Neuron (in vitro differentiated cells): ENCODE measurements at regions not wholly inside any gene's neighbourhood (a gene's known extent, or its start where the extent isn't known, plus 50 kb on each side); places are given as distances from the start of the nearest gene placed in this dataset.

Source experiments
- H2AFZ ChIP-seq: one replicate; pipeline ENCODE4 v1.6.1; 2013; ENCODE audit warnings: low read depth, mild to moderate bottlenecking, inconsistent platforms, low read length, moderate library complexity
- H3K27me3 ChIP-seq: one replicate; pipeline ENCODE4 v1.6.1; 2013; ENCODE audit warnings: low read length; ENCODE audit not compliant: insufficient read depth
- H3K36me3 ChIP-seq: one replicate; pipeline ENCODE4 v1.6.1; 2013; ENCODE audit warnings: low read length; ENCODE audit not compliant: insufficient read depth
- H3K4me1 ChIP-seq: one replicate; pipeline ENCODE4 v1.6.1; 2013; ENCODE audit warnings: low read length; ENCODE audit not compliant: insufficient read depth
- H3K4me3 ChIP-seq: 2 replicates; pipeline ENCODE4 v1.5.1; 2013; ENCODE audit warnings: mild to moderate bottlenecking, low read length, moderate library complexity
- H3K9me3 ChIP-seq: one replicate; pipeline ENCODE4 v1.6.1; 2013; ENCODE audit warnings: low read length

DNA sequence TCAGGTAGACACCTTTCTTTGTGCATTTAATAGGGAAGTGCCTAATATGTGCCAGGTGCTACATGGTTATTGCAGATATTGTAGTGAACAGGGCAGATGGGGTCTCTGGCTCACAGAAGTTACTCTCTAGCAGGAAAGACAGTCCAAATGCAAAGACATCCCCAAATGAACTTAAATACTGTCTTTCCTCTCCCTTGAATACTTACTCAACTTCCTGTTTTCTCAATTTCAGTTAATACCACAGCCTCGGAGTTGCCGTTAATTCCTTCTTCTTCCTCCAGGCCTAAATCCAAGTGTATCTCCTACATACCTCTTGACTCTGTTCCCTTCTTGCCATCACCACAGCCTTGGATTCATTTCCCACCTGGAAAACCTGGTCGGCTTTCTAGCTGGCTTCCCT, 134.3 kb upstream of the SESN3 start:
- H3K4me3 ChIP-seq: no peak overlapping the region
- H3K4me1 ChIP-seq: peaks cover 10% of the 10 kb centered on the region
- H2AFZ ChIP-seq: no peak overlapping the region
- H3K27me3 ChIP-seq: no peaks in the 10 kb centered on the region
- H3K9me3 ChIP-seq: no peaks in the 10 kb centered on the region
- H3K36me3 ChIP-seq: no peaks in the 10 kb centered on the region

DNA sequence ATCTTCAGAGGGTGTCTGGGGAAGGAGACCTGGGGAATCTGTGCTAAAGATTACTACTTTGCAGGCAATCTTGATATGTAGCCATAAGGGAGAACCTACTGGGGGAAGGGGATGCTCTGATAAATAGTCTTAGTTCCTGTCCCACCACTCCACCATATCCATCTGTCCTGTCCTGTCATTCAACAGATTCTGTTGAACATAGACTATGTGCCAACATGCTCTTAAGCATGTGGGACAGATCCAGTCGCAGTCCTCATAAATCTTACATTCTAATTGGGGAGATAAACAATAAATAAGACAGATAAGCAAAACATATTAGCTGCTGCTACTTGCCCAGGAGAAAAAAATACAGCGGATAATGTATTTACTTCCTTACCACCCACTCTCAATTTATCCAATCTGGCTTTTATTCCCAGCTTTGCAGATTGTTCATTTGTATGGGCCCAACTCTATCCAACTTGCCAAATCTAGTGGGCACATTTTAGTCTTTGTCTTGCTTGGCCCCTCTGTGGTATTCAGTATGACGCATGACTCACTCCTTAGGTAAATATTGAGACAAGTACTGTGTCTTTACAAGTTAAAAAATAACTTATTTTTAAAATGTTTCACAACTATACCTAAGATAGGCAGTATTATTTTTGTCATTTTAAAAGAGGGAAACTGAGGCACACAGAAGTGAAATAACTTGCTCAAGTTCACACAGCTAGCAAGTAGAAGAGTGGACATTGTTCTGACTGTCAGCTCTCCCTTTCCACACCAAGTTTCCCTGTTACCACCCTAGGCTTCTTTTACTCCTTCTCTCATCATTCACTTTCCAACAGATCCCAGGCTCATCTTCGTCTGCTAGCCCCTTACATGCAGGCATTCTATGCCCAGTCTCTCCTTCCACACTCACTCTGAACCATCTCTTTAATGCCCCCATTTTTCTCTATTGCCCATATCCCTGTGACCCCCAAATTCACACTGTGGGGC, 133.6 kb upstream of the SESN3 start:
- Histone ChIP-seq H3K36me3 (no peaks in the 10 kb centered on the region), H3K4me3 (no peak overlapping the region), H3K9me3 (no peaks in the 10 kb centered on the region), H2AFZ (no peak overlapping the region), H3K4me1 (peaks cover 10% of the 10 kb centered on the region), H3K27me3 (no peaks in the 10 kb centered on the region)

DNA sequence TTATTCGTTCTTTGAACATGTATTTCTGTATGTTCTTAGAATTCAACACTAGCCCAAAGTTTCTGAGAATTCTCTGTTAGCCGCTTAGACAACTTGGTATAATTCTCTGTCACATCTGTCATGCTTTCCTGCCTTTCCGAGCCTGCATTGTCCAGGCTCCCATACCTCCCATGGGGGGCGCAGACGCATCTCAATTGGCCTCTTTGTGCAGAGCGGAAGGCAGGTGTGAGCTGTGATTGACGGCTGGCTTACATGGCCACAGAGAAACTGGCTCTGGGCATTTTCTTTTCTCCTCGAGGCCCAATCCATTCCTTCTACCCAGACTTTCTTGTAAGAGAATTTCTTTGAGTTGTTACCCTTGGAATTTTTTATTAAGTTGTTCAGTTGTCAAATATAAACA, 132.7 kb upstream of the SESN3 start:
- no peaks in the 10 kb centered on the region for H3K9me3 ChIP-seq
- no peaks in the 10 kb centered on the region for H3K27me3 ChIP-seq
- H3K4me1 ChIP-seq: peaks cover 10% of the 10 kb centered on the region
- H2AFZ ChIP-seq: no peak overlapping the region
- H3K4me3 ChIP-seq: no peak overlapping the region
- H3K36me3 ChIP-seq: no peaks in the 10 kb centered on the region

DNA sequence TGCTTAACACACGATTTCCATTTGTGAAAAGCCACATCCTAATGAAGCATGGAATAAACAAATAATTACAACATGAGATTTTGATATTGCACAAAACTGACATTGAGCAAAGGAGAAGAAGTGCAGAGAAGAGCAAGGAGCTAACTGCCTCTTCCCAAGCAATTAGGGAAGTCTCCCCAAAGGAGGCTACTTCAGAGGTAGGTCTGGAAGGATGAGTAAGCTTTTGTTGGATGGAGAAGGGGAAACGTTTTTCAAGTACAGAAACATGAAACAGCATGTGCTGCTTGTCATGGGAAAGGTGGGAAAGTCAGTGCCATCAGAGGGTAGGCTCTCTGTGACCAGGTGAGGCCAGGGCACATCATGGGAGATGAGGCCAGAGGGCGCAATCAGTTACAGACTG, 132.2 kb upstream of the SESN3 start:
- Histone ChIP-seq H3K4me3 (no peak overlapping the region), H3K27me3 (no peaks in the 10 kb centered on the region), H3K4me1 (peaks cover 10% of the 10 kb centered on the region), H2AFZ (no peak overlapping the region), H3K9me3 (no peaks in the 10 kb centered on the region), H3K36me3 (no peaks in the 10 kb centered on the region)

DNA sequence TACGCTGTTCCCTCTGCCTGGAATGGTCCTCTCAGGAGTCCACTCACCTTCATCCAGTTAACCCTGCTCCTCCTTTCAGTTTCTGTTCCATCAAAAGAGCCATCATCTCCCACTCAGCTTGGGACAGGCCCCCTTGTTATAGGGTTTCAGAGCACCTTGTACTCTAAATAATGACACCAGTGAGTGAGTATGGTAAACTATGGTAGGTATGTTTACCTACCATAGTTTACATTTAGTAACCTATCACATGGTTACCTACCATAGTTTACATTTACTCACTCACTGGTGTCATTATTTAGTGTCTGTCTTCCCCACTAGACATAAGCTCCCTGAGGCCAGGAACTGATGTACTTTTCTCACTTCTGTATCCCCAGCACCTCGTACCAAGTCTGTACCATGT, 130.2 kb upstream of the SESN3 start:
- H3K27me3 ChIP-seq: no peaks in the 10 kb centered on the region
- peaks cover 10% of the 10 kb centered on the region for H3K4me1 ChIP-seq
- no peak overlapping the region for H3K4me3 ChIP-seq

DNA sequence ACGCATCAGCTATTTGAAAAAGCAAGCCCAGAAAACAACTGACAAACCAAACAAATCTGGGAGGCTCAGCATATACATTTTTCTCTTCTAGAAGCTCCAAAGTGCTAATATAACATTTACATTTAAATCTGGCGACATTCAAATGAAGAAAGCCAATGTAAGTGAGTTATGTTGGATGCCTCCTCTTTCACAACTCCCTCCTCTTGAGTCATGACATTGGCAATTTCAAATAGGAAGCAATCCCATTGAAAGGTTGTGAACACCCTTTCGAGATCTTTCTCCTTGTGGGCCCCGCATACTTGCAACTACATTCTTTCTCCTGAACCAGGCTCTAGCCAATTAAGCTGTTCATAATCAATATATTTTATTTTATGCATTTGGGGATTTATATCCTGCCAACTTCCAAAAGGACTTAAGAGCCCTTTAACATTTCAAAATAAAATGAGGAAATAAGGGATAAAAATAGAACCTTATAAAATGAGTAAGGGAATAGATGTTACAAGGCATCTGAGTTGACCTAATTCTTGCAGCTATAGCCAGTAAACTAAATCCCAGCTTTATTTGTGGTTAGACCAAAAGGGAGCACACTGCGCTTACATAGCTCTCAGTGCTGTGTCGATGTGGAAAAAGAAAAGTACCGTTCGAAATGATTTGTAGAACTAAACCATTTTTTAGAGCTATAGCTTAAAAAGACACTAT, 129.5 kb upstream of the SESN3 start:
- no peaks in the 10 kb centered on the region for H3K27me3 ChIP-seq
- no peaks in the 10 kb centered on the region for H3K36me3 ChIP-seq
- no peak overlapping the region for H3K4me3 ChIP-seq

More for the DNA sequence above, 130.2 kb upstream of the SESN3 start:
- Histone ChIP-seq H3K36me3 (no peaks in the 10 kb centered on the region), H2AFZ (no peak overlapping the region), H3K9me3 (no peaks in the 10 kb centered on the region)

DNA sequence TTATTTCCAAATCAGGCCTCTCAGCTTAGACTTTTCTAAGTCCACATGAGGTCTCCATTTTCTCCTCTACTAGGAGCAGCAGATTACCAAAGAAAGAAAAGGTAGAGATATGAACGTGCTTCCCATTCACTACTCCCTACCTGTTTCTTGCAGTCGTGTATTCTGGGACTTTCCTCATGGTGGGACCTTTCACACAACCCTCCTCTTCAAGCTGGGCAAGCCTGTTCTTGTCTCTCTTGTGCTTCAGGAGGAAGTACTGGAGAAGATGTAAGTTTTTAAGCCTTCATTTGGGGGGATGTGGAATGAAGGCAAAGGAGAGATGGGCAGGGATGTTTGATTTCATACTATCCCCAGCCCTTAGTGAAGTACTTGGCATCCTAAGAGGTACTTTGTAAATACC, 128.8 kb upstream of the SESN3 start:
- H3K36me3 ChIP-seq: no peaks in the 10 kb centered on the region
- H3K4me3 ChIP-seq: no peak overlapping the region
- H3K9me3 ChIP-seq: no peaks in the 10 kb centered on the region
- peaks cover 10% of the 10 kb centered on the region for H3K4me1 ChIP-seq
- no peaks in the 10 kb centered on the region for H3K27me3 ChIP-seq
- no peak overlapping the region for H2AFZ ChIP-seq

More for the DNA sequence above, 129.5 kb upstream of the SESN3 start:
- Histone ChIP-seq H3K9me3 (no peaks in the 10 kb centered on the region), H3K4me1 (peaks cover 10% of the 10 kb centered on the region), H2AFZ (no peak overlapping the region)

DNA sequence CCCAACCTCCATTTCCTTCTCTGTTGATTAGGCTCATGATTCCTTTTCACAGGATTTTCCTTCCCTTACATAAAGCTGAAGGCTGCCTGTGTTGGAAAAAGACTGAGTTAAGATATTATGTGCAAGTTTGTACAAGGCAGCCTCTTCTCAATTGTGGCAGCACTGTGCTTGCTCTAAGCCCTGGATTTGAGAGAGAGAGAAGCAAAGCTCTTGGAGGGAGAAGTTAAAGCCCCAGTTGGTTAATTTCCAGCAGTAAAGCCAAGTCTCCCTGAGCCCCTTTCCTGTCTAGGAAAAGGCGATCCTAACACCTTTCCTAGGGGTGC, 128.3 kb upstream of the SESN3 start:
- H3K27me3 ChIP-seq: no peaks in the 10 kb centered on the region
- no peaks in the 10 kb centered on the region for H3K9me3 ChIP-seq
- H3K36me3 ChIP-seq: no peaks in the 10 kb centered on the region
- no peak overlapping the region for H3K4me3 ChIP-seq
- no peak overlapping the region for H2AFZ ChIP-seq
- peaks cover 10% of the 10 kb centered on the region for H3K4me1 ChIP-seq

DNA sequence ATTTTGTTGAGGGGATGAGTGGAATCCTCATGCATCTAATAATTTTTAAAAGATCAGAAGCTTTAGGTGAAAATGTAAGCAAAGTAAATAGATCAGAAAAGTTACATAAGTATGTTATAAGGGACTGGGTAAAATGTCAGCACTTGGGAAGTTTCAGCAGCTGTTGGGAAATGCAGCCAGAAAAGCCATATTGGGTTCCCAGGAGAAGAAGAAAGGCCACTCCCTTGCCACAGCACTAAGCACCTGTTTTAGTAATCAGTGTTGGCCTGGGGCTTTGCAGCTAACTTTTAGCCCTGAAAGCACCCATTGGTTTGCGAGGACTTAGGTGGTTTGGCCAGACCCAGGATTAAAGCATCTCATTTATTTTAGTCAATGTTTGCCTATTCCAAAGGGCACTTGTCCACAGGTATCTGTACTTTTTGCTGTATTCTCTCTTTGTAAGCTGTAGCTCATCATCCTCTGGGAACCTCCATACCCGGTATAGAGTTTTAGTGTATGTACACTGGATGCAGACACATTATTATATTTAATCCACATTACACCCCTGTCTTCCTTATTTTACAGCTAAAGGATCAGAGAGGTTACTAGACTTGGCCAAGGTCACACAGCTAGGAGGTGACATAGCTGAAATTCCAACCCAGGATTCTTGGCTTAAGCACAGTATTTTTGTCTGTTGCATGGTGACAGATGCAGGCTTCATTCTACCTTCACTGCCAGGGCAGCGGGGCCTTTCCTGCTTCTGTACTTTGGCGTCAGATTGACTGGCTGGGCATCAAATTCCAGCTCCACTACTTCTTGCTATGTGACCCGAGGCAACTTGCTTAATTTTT, 127.7 kb upstream of the SESN3 start:
- Histone ChIP-seq H3K4me3 (no peak overlapping the region), H3K9me3 (no peaks in the 10 kb centered on the region), H2AFZ (no peak overlapping the region), H3K27me3 (no peaks in the 10 kb centered on the region), H3K4me1 (peaks cover 6% of the 10 kb centered on the region), H3K36me3 (no peaks in the 10 kb centered on the region)

DNA sequence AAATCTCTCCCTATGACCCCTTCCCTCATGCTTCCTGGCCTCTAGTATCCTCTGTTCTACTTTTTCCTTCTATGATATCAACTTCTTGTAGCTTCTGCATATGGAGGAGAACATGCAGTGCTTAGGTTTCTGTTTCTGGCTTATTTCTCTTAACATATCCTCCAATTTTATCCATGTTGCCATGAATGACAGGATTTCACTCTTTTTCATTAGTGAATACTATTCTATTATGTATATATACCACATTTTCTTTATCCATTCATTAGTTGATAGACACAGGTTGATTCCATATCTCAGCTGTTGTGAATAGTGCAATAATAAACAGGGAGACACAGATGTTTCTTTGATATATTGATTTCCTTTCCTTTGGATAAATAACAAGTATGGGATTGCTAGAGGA, 123.3 kb upstream of the SESN3 start:
- Histone ChIP-seq H3K27me3 (no peaks in the 10 kb centered on the region), H3K9me3 (no peaks in the 10 kb centered on the region), H3K4me1 (no peaks in the 10 kb centered on the region), H2AFZ (no peak overlapping the region), H3K4me3 (no peak overlapping the region), H3K36me3 (no peaks in the 10 kb centered on the region)

DNA sequence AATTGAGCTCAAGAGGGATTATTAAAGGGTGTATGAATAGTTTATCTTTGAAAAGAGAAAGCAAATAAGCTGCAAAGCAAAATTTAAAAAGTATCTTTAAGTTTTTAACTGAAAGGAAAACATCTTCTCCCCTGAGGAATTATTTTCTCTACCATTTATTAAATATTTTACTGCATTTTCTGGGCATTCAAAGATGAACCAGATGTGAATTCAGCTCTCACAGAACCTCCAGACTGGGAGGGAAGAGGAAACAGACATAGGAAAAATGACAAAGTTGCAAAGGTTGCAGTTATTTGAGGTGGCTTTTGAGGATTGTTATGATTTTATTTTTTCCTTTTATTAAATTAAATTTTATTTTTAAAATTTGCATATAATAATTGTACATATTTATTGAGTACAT, 122.7 kb upstream of the SESN3 start:
- Histone ChIP-seq H3K27me3 (no peaks in the 10 kb centered on the region), H2AFZ (no peak overlapping the region), H3K36me3 (no peaks in the 10 kb centered on the region), H3K4me1 (no peaks in the 10 kb centered on the region), H3K4me3 (no peak overlapping the region), H3K9me3 (no peaks in the 10 kb centered on the region)

DNA sequence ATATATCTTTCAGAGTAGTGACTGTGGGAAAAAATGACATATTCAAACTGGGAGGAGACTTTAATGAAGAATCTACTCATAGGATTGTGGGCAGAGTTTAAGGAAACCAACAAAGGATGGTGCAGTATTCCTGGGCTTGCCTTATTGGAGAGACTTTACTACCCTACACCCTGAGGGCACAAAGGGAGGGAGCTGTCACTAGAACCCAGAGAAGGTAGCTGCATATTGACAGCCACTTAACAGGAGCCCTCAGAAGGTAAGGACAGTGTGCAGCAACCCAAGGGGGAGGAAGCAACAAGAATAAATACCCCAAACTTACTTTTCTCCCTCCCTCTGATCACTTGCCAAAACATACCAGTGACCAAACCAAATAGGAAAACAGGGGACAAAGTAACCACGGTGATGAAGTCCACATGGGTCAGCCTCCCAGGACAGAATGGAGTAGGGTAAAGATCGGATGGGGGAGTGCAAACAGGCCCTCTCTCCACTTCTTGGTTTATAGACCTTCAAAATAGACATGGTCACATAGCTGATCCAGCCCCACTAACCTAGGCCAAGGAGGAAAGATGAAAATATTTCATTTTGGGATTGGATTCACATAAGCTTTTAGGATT, 121.8 kb upstream of the SESN3 start:
- Histone ChIP-seq H3K4me3 (no peak overlapping the region), H3K4me1 (peaks cover 3% of the 10 kb centered on the region), H2AFZ (no peak overlapping the region), H3K36me3 (no peaks in the 10 kb centered on the region), H3K27me3 (no peaks in the 10 kb centered on the region), H3K9me3 (no peaks in the 10 kb centered on the region)
